ENCODE measurements at regions not wholly inside any gene's neighbourhood (a gene's known extent, or its start where the extent isn't known, plus 50 kb on each side); places are given as distances from the start of the nearest gene placed in this dataset.
"Not testable (repeated sequence)": the region's sequence is repeated elsewhere in the genome, so short reads cannot be mapped to it uniquely, and the experiment has no call there.

DNA sequence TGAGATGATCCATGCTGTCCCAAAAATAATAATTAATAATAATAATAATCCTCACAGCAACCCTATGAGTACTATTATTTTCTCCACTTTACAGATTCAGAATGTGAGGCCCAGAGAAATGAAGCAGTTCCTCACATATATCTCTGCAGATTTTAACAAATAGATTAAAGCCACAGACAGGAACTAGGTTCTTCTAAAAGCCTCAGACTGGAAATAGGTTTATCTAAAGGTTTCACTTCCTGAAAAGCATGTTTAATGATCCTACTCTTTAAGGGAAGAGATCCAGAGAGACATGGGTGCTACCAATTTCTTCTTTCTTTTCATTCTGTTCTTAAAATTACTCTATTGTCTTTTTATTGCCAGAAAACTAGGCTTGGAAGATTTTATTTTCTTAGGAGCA lies 1079.4 kb upstream of the COX7C start:
- TF ChIP-seq, protein P1, sequence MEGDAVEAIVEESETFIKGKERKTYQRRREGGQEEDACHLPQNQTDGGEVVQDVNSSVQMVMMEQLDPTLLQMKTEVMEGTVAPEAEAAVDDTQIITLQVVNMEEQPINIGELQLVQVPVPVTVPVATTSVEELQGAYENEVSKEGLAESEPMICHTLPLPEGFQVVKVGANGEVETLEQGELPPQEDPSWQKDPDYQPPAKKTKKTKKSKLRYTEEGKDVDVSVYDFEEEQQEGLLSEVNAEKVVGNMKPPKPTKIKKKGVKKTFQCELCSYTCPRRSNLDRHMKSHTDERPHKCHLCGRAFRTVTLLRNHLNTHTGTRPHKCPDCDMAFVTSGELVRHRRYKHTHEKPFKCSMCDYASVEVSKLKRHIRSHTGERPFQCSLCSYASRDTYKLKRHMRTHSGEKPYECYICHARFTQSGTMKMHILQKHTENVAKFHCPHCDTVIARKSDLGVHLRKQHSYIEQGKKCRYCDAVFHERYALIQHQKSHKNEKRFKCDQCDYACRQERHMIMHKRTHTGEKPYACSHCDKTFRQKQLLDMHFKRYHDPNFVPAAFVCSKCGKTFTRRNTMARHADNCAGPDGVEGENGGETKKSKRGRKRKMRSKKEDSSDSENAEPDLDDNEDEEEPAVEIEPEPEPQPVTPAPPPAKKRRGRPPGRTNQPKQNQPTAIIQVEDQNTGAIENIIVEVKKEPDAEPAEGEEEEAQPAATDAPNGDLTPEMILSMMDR (IDR thresholded peaks at IDR 0.05; ENCODE audit: control insufficient read depth, extremely low read depth, insufficient read depth): no peak
- H3K4me3 ChIP-seq (ENCODE audit: low read depth, low read length): no peak overlapping the region
- no peak for DNase-seq (ENCODE audit: low read depth)

DNA sequence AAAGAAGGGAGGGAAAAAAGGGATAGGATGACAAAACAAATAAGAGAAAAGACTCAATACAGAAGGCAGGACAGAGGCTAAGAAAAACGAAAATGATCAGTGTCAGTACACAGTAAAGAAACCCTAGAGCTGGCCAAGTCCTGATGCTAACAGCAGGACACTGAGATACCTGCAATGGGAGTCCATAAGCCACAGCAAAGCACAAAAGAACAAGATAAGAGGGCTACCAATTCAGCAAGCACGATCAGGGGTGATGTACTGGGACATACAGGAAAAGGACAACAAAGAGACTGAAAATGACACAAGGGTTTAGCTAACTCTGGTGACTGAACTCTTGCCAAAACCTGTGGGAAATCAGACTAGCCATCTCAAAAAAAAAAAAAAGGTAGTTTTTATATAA lies 1072.6 kb upstream of the COX7C start:
- DNase-seq (ENCODE audit: low read depth): no peak
- no peak overlapping the region for H3K4me3 ChIP-seq (ENCODE audit: low read depth, low read length)
- TF ChIP-seq, protein P1 (IDR thresholded peaks at IDR 0.05; ENCODE audit: control insufficient read depth, extremely low read depth, insufficient read depth): no peak

DNA sequence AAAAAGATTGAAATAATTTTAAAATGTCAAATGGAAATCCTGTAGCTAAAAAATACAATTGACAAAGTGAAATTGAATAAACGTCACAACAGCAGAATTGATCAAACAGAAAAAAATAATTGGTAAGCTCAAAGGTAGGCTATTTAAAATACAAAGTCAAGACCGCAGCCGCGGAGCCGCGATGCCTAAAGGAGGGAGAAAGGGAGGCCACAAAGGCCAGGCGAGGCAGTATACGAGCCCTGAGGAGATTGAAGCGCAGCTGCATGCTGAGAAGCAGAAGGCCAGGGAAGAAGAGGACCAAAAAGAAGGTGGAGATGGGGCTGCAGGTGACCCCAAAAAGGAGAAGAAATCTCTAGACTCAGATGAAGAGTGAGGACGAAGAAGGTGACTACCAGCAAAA lies 1068.5 kb upstream of the COX7C start:
- TF ChIP-seq, protein P1 (IDR thresholded peaks at IDR 0.05; ENCODE audit: control insufficient read depth, extremely low read depth, insufficient read depth): no peak
- no peak for DNase-seq (ENCODE audit: low read depth)

DNA sequence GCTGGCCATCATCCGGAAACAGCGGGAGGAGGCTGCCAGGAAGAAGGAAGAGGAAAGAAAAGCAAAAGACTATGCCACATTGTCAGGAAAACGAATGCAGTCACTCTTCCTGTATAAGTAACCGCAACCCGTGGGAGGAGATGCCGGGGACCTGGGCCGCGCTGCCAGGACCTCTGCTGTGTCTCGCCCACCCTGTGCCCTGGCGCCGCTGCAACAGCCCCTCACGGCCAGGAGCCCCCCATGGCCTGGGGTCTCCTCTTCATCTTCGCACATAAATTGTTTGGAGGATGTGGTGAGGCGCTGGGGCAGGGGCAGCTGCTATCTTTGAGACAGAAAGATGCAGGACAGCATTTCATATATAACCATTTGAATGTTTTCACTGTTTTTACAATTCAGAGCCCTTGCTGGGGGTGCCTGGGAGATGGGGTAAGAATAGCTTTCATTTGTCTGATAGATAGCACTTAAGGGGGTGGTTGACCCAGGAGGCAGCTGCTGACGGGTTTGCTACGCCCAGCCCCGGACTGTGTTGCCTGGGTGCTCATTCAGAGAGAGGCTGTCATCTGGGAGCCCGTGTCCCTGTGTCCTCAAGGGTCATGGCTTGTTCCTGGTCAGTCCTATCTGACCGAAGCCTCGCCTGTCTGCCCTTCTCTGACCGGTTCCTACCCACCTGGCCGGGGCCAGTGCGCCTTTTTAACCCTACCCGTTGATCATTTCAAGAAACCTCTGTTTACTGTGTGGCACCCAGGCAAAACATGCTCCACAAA lies 1067.7 kb upstream of the COX7C start:
- H3K4me3 ChIP-seq (ENCODE audit: low read depth, low read length): no peak overlapping the region
- TF ChIP-seq, protein P1 (IDR thresholded peaks at IDR 0.05; ENCODE audit: control insufficient read depth, extremely low read depth, insufficient read depth): no peak
- DNase-seq (ENCODE audit: low read depth): no peak

More for the DNA sequence above, 1068.5 kb upstream of the COX7C start:
- H3K4me3 ChIP-seq (ENCODE audit: low read depth, low read length): no peak overlapping the region

DNA sequence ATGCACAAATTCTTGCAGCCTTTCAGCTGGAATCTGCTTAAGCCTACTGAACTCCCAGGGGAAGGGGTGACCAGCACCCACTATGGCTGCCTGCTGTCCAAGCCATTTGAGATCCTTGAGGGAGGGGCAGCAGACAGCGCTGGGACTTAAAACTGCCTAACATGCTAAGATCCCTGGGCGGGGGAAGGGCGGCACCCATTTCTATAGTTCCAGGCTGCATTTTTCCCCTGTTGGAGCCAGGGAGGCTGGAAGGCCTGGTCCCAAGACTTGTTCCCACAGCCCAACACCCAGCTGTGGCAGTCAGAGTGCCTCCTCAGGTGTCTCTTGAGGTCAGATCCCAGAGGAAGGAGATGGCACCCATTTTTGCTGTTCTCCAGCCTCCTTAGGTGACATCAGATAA lies 1061.3 kb upstream of the COX7C start:
- no peak for DNase-seq (ENCODE audit: low read depth)
- no peak overlapping the region for H3K4me3 ChIP-seq (ENCODE audit: low read depth, low read length)
- TF ChIP-seq, protein P1 (IDR thresholded peaks at IDR 0.05; ENCODE audit: control insufficient read depth, extremely low read depth, insufficient read depth): no peak

DNA sequence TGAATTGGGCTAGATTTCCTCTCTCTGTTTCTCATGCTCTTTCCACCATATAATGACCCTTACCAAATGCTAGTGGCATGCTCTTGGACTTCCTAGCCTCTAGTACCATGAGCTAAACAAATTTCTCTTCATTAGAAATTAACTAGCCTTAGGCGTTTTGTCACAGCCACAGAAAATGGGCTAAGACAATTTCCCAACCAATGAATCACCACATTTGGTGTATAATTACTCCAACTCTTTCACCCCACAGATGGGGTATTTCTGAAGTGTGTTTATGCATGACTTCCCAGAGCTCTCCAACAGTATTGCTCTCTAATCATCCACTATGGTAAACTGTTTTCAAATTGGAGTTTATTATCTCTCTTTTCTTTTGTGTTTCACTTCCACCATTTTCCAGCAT lies 1041.1 kb upstream of the COX7C start:
- TF ChIP-seq, protein P1 (IDR thresholded peaks at IDR 0.05; ENCODE audit: control insufficient read depth, extremely low read depth, insufficient read depth): no peak
- H3K4me3 ChIP-seq (ENCODE audit: low read depth, low read length): no peak overlapping the region
- no peak for DNase-seq (ENCODE audit: low read depth)

DNA sequence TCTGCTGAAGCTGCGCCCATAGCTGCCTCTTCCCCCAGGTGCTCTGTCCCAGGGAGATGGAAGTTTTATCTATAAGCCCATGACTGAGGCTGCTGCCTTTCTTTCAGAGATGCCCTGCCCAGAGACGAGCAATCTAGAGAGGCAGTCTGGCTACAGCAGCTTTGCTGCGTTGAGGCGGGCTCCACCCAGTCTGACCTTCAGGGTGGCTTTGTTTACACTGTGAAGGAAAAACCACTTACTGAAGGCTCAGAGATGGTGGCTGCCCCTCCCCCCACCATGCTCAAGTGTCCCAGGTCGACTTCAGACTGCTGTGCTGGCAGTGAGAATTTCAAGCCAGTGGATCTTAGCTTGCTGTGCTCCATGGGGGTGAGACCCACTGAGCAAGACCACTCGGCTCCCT lies 1029.9 kb upstream of the COX7C start:
- DNase-seq (ENCODE audit: low read depth); H3K4me3 ChIP-seq (ENCODE audit: low read depth, low read length): not testable (repeated sequence)

DNA sequence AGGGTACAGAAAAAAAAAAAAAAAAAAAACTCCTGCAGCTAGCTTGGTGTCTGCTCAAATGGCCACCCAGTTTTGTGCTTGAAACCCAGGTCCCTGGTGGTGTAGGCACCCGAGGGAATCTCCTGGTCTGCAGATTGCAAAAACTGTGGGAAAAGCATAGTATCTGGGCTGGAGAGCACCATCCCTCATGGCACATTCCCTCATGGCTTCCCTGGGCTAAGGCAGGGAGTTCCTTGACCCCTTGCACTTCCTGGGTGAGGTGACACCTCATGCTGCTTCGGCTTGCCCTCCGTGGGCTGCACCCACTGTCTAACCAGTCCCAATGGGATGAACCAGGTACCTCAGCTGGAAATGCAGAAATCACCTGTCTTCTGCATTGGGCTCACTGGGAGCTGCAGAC lies 1029.5 kb upstream of the COX7C start:
- not testable (repeated sequence) for DNase-seq (ENCODE audit: low read depth)

More for the DNA sequence above, 1029.5 kb upstream of the COX7C start:
- not testable (repeated sequence) for H3K4me3 ChIP-seq (ENCODE audit: low read depth, low read length)

Measured in LNCaP clone FGC (cell line).